OCI-LY7 (cell line): ENCODE measurements at regions not wholly inside any gene's neighbourhood (a gene's known extent, or its start where the extent isn't known, plus 50 kb on each side); places are given as distances from the start of the nearest gene placed in this dataset.

ENCODE experiments used
- BruUV-seq: library from RNA; stranded (reverse); fragments of 400-500 nt; replicated peaks from 2 replicates; lab custom pipeline; 2021; lab: Mats Ljungman, UMichigan
- CTCF ChIA-PET: fragments of 300-600 bp; sonication (Branson Sonifier 250); formaldehyde crosslinking; loops from one replicate; lab custom pipeline; 2022; ENCODE audit warnings: antibody characterized with exemption; ENCODE audit not compliant: unreplicated experiment; lab: Charles Lee
- POLR2A ChIA-PET: fragments of 300-600 bp; sonication (Branson Sonifier 250); formaldehyde crosslinking; loops from one replicate; lab custom pipeline; 2022; ENCODE audit warnings: antibody characterized with exemption; lab: Charles Lee
- DNase-seq: peaks from one replicate; pipeline ENCODE4 v3.0.0-alpha.2; 2015; ENCODE audit warnings: low spot score
- H2AFZ ChIP-seq: fragments of 200-600 bp; sonication (generic), shearing (Covaris generic); 2 replicates; pipeline ENCODE4 v1.6.1; 2014; ENCODE audit warnings: mild to moderate bottlenecking, antibody characterized with exemption, low read length, moderate library complexity
- H3K27ac ChIP-seq: fragments of 200-600 bp; sonication (generic); 2 replicates; pipeline ENCODE4 v1.5.1; 2014; ENCODE audit warnings: mixed run types, low read depth, mild to moderate bottlenecking, moderate library complexity, low read length, inconsistent platforms; ENCODE audit not compliant: poor library complexity, severe bottlenecking
- H3K36me3 ChIP-seq: fragments of 200-600 bp; sonication (generic); 2 replicates; pipeline ENCODE4 v1.6.1; 2014; ENCODE audit warnings: mild to moderate bottlenecking, antibody characterized with exemption, low read length, moderate library complexity, mixed read lengths; ENCODE audit not compliant: insufficient read depth
- H3K4me1 ChIP-seq: fragments of 200-600 bp; sonication (generic); 2 replicates; pipeline ENCODE4 v1.5.1; 2014; ENCODE audit warnings: mild to moderate bottlenecking, low read length; ENCODE audit not compliant: insufficient read depth, poor library complexity, severe bottlenecking
- H3K4me2 ChIP-seq: fragments of 200-600 bp; sonication (generic); 2 replicates; pipeline ENCODE4 v1.6.1; 2014; ENCODE audit warnings: mild to moderate bottlenecking, low read length
- H3K4me3 ChIP-seq: fragments of 200-600 bp; sonication (generic); 2 replicates; pipeline ENCODE4 v1.5.1; 2014; ENCODE audit warnings: mild to moderate bottlenecking, low read depth, low read length; ENCODE audit not compliant: poor library complexity, severe bottlenecking
- H3K79me2 ChIP-seq: fragments of 200-600 bp; sonication (generic); 2 replicates; pipeline ENCODE4 v1.6.1; 2016; ENCODE audit warnings: low read depth, mild to moderate bottlenecking, low read length, moderate library complexity, mixed read lengths; ENCODE audit not compliant: insufficient read depth
- H3K9me2 ChIP-seq: fragments of 200-600 bp; sonication (generic); 2 replicates; pipeline ENCODE4 v1.6.1; 2016; ENCODE audit warnings: mild to moderate bottlenecking, low read length, mixed read lengths; ENCODE audit not compliant: insufficient read depth
- H3K9me3 ChIP-seq: fragments of 200-600 bp; sonication (generic); 2 replicates; pipeline ENCODE4 v1.6.1; 2014; ENCODE audit warnings: mild to moderate bottlenecking, mixed run types, low read length, mixed read lengths
- H4K20me1 ChIP-seq: fragments of 200-600 bp; sonication (generic); 2 replicates; pipeline ENCODE4 v1.6.1; 2014; ENCODE audit warnings: mild to moderate bottlenecking, antibody characterized with exemption, low read length, moderate library complexity, mixed read lengths; ENCODE audit not compliant: insufficient read depth
- CTCF ChIP-seq: fragments of 200-600 bp; sonication (generic); conservative IDR thresholded peaks from 2 replicates; pipeline ENCODE4 v1.5.1; 2014; ENCODE audit warnings: mild to moderate bottlenecking, antibody characterized with exemption, low read length, moderate library complexity, mixed read lengths
- EZH2phosphoT487 ChIP-seq: fragments of 200-600 bp; sonication (generic); IDR thresholded peaks from 2 replicates; pipeline ENCODE4 v1.6.1; 2018; ENCODE audit warnings: low read depth, borderline replicate concordance, mild to moderate bottlenecking, mixed run types, antibody characterized with exemption, low read length, moderate library complexity, mixed read lengths
- intact Hi-C: fragments of 100-400 bp; cut with micrococcal nuclease; formaldehyde crosslinking; loops from one replicate; pipeline ENCODE4 v1.10.0; 2022; ENCODE audit not compliant: unreplicated experiment

- DNase-seq = no peak
- Histone ChIP-seq H3K9me2 (no peaks in the 10 kb centered on the region), H3K36me3 (no peaks in the 10 kb centered on the region), H3K4me3 (no peak overlapping the region), H3K4me2 (no peak overlapping the region), H3K27ac (no peak overlapping the region), H3K4me1 (no peaks in the 10 kb centered on the region), H3K79me2 (no peaks in the 10 kb centered on the region), H4K20me1 (no peaks in the 10 kb centered on the region), H3K9me3 (no peaks in the 10 kb centered on the region), H2AFZ (no peak overlapping the region)
- intact Hi-C loops = no loop called here
- ChIA-PET CTCF (no interaction called here), POLR2A (interaction anchor here (0.8 kb wide), 1 partner anchor 17 kb away, joined by 4 read pairs; no protein-coding TSS in a partner anchor)
- no peak for TF ChIP-seq CTCF
- no peak for TF ChIP-seq EZH2phosphoT487
- no TSS peak for BruUV-seq
Measured at GRCh38 chr3:144556392-144556791, 584.8 kb downstream of the DIPK2A start.

DNA sequence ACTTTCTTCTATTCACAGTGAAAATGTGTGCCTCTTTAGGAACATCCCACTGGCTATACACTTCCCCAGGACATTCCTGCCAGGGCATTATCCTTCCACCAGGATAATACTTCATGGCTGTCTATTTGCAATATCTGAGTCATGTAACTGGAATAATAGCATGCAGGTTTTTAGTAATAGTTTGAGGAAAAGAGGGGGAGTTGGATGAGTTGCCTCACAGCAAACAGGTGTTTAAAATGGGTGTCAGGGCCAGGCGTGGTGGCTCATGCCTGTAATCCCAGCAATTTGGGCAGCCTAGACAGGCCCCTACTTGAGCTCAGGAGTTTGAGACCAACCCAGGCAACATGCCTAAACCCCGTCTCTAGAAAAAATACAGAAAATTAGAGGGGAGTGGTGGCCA lies 585.9 kb downstream of the DIPK2A start:
- H3K79me2 ChIP-seq = no peaks in the 10 kb centered on the region
- H4K20me1 ChIP-seq = no peaks in the 10 kb centered on the region
- no peak overlapping the region for H3K27ac ChIP-seq
- H3K9me2 ChIP-seq = no peaks in the 10 kb centered on the region
- H3K36me3 ChIP-seq = no peaks in the 10 kb centered on the region
- intact Hi-C loops = no loop called here
- H3K4me2 ChIP-seq = no peak overlapping the region
- POLR2A ChIA-PET = no interaction called here
- CTCF ChIA-PET = no interaction called here
- no peaks in the 10 kb centered on the region for H3K9me3 ChIP-seq
- no peaks in the 10 kb centered on the region for H3K4me1 ChIP-seq
- H2AFZ ChIP-seq = no peak overlapping the region
- BruUV-seq = no TSS peak
- TF ChIP-seq EZH2phosphoT487 (no peak), CTCF (no peak)
- DNase-seq = no peak
- H3K4me3 ChIP-seq = no peak overlapping the region

DNA sequence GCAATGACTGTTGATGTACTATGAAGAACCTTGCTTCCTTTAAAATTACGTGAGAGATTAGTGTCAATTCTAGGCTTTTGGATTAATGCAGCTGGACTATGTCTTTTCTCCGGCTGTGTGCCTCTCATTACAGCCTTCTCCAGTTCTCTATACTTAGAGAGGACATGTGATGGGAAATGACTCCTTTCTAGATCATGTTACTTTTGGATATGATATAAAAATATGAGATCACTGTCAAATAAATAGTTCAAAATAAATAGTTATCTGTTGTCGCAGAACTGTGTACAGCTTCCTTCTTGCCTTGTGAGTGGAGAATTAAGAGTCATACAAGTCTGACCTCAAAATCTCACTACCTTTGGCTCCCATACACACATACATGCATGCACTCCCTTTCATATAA lies 592.4 kb downstream of the DIPK2A start:
- ChIA-PET CTCF (no interaction called here), POLR2A (no interaction called here)
- H3K9me3 ChIP-seq = no peaks in the 10 kb centered on the region
- no peak for DNase-seq
- no peaks in the 10 kb centered on the region for H3K4me1 ChIP-seq
- no peak overlapping the region for H3K4me3 ChIP-seq
- H3K27ac ChIP-seq = no peak overlapping the region
- H2AFZ ChIP-seq = no peak overlapping the region
- H4K20me1 ChIP-seq = no peaks in the 10 kb centered on the region
- no peaks in the 10 kb centered on the region for H3K36me3 ChIP-seq
- TF ChIP-seq CTCF = no peak
- no peak for TF ChIP-seq EZH2phosphoT487
- no TSS peak for BruUV-seq
- H3K9me2 ChIP-seq = no peaks in the 10 kb centered on the region
- intact Hi-C loops = no loop called here
- H3K79me2 ChIP-seq = no peaks in the 10 kb centered on the region
- H3K4me2 ChIP-seq = no peak overlapping the region
